GM12878 (cell line): ENCODE measurements at regions not wholly inside any gene's neighbourhood (a gene's known extent, or its start where the extent isn't known, plus 50 kb on each side); places are given as distances from the start of the nearest gene placed in this dataset.

Source experiments
- ATAC-seq: fragments of 200-7000 bp; cut with Tn5 transposase; 3 replicates; pipeline ENCODE4 v1.9.1; 2020; ENCODE audit warnings: mild to moderate bottlenecking, moderate library complexity
- BruUV-seq: library from RNA; stranded (reverse); fragments of 400-500 nt; replicated peaks from 2 replicates; lab custom pipeline; 2021; lab: Mats Ljungman, UMichigan
- CTCF ChIA-PET: fragments of 300-600 bp; sonication (Branson Sonifier 250); formaldehyde crosslinking; extraction: SDS; loops from one replicate; lab custom pipeline; 2021; ENCODE audit warnings: inconsistent platforms; lab: Yijun Ruan, JAX
- POLR2A ChIA-PET: fragments of 350-600 bp; formaldehyde crosslinking; extraction: SDS; loops from one replicate; lab custom pipeline; 2021; ENCODE audit warnings: inconsistent platforms; lab: Charles Lee
- RAD21 ChIA-PET: fragments of 300-600 bp; sonication (Branson Sonifier 250); formaldehyde crosslinking; loops from one replicate; lab custom pipeline; 2023; ENCODE audit warnings: antibody characterized with exemption; ENCODE audit not compliant: unreplicated experiment; lab: Charles Lee
- SMC1A ChIA-PET: fragments of 300-600 bp; sonication (Branson Sonifier 250); formaldehyde crosslinking; loops from one replicate; lab custom pipeline; 2023; ENCODE audit not compliant: unreplicated experiment, uncharacterized antibody; lab: Charles Lee
- DNase-seq: peaks from one replicate; pipeline ENCODE4 v3.0.0-alpha.2; 2011; ENCODE audit warnings: low read depth, low spot score
- FAIRE-seq: peaks from 3 replicates; lab custom pipeline; 2011; peaks lifted over from hg19 to GRCh38; lab: Jason Lieb, UNC
- H2AFZ ChIP-seq: 2 replicates; pipeline ENCODE4 v1.6.0; 2011; ENCODE audit warnings: low read depth, low read length, control low read depth; ENCODE audit not compliant: control insufficient read depth
- H3K27ac ChIP-seq: 2 replicates; pipeline ENCODE4 v1.5.1; 2011; ENCODE audit warnings: control low read depth; ENCODE audit not compliant: control insufficient read depth, insufficient read depth
- H3K27me3 ChIP-seq, 2 experiments: replicated peaks in 1 of 2; 2 replicates each; pipeline versions ENCODE4 v1.6.0 to v1.6.1; 2011; ENCODE audit warnings: low read length in 1 of 2; ENCODE audit not compliant: control insufficient read depth in 2 of 2, insufficient read depth in 2 of 2
- H3K36me3 ChIP-seq, 2 experiments: 2 replicates each; pipeline ENCODE4 v1.5.1; 2011; ENCODE audit warnings: low read length in 1 of 2; ENCODE audit not compliant: control insufficient read depth in 2 of 2, insufficient read depth in 2 of 2
- H3K4me1 ChIP-seq: 2 replicates; pipeline ENCODE4 v1.6.1; 2011; ENCODE audit warnings: mild to moderate bottlenecking, low read length, moderate library complexity, mixed read lengths; ENCODE audit not compliant: control insufficient read depth, insufficient read depth
- H3K4me2 ChIP-seq: 2 replicates; pipeline ENCODE4 v1.6.0; 2011; ENCODE audit warnings: control low read depth; ENCODE audit not compliant: control insufficient read depth, insufficient read depth
- H3K4me3 ChIP-seq: fragments of 200-600 bp; sonication (generic); 2 replicates; pipeline ENCODE4 v1.5.1; 2016
- H3K79me2 ChIP-seq: 2 replicates; pipeline ENCODE4 v1.6.0; 2011; ENCODE audit warnings: low read length; ENCODE audit not compliant: control insufficient read depth, insufficient read depth
- H3K9ac ChIP-seq: 2 replicates; pipeline ENCODE4 v1.8.0; 2011; ENCODE audit warnings: low read length, control low read depth, mixed read lengths; ENCODE audit not compliant: control insufficient read depth, insufficient read depth
- H3K9me3 ChIP-seq: replicated peaks from 3 replicates; pipeline ENCODE4 v1.5.1; 2011; ENCODE audit warnings: mild to moderate bottlenecking, low read length; ENCODE audit not compliant: control insufficient read depth, insufficient read depth
- H4K20me1 ChIP-seq: 2 replicates; pipeline ENCODE4 v1.6.0; 2011; ENCODE audit not compliant: control insufficient read depth, insufficient read depth
- BRCA1 ChIP-seq: IDR thresholded peaks from 2 replicates; pipeline ENCODE4 v1.6.1; 2011; ENCODE audit warnings: low read depth, low read length, improper control_type of control experiment
- CHD4 ChIP-seq: fragments of 200-600 bp; sonication (generic); IDR thresholded peaks from 2 replicates; pipeline ENCODE4 v1.6.1; 2016; ENCODE audit warnings: mild to moderate bottlenecking
- EED ChIP-seq: sonication (generic); IDR thresholded peaks from 2 replicates; pipeline ENCODE4 v1.6.1; 2016; ENCODE audit warnings: antibody characterized with exemption, low read depth
- HDAC6 ChIP-seq: fragments of 200-600 bp; sonication (generic); IDR thresholded peaks from one replicate; pipeline ENCODE4 v1.8.0; 2017; ENCODE audit warnings: antibody characterized with exemption; ENCODE audit not compliant: unreplicated experiment
- MYB ChIP-seq: fragments of 150-350 bp; IDR thresholded peaks from 2 replicates; pipeline ENCODE4 v1.6.1; 2014; ENCODE audit warnings: mild to moderate bottlenecking, low read depth, low read length, borderline replicate concordance
- PML ChIP-seq: IDR thresholded peaks from 2 replicates; pipeline ENCODE4 v1.6.1; 2012; ENCODE audit warnings: low read length, inconsistent platforms
- POLR2AphosphoS5 ChIP-seq: IDR thresholded peaks from 2 replicates; pipeline ENCODE4 v1.6.1; 2011; ENCODE audit warnings: mild to moderate bottlenecking, low read length, inconsistent platforms
- RUNX3 ChIP-seq: IDR thresholded peaks from 2 replicates; pipeline ENCODE4 v1.6.1; 2012; ENCODE audit warnings: low read length, inconsistent platforms
- TBL1XR1 ChIP-seq: IDR thresholded peaks from 2 replicates; pipeline ENCODE4 v1.6.1; 2012; ENCODE audit warnings: low read depth, low read length, improper control_type of control experiment
- ZNF622 ChIP-seq: fragments of 450-650 bp; IDR thresholded peaks from 2 replicates; pipeline ENCODE4 v1.6.1; 2017; ENCODE audit warnings: mild to moderate bottlenecking, inconsistent platforms
- WGBS: methylation state at CpG from one replicate; pipeline ENCODE4 v1.1.6; 2016; ENCODE audit warnings: low lambda C conversion rate; ENCODE audit not compliant: insufficient replicate concordance, insufficient coverage; ENCODE audit errors: missing lambda C conversion rate; 5-methylcytosine and 5-hydroxymethylcytosine counted together
- in situ Hi-C: fragments of 300-500 bp; cut with MboI; formaldehyde crosslinking; loops from 9 replicates; pipeline ENCODE4 v1.14.3; 2018; ENCODE audit warnings: mixed read lengths
- intact Hi-C: fragments of 100-400 bp; cut with micrococcal nuclease; formaldehyde crosslinking; loops from one replicate; pipeline ENCODE4 v1.14.2; 2022; ENCODE audit not compliant: unreplicated experiment
- TF ChIP-seq, protein P1 (sequence below): IDR thresholded peaks from 2 replicates; pipeline ENCODE4 v1.6.1; 2012; ENCODE audit warnings: low read depth, low read length, improper control_type of control experiment
- TF ChIP-seq, protein P2 (sequence below): fragments of 450-650 bp; IDR thresholded peaks from 2 replicates; pipeline ENCODE4 v1.6.1; 2016; ENCODE audit warnings: mild to moderate bottlenecking
- TF ChIP-seq, protein P3 (sequence below): fragments of 450-650 bp; IDR thresholded peaks from 2 replicates; pipeline ENCODE4 v1.6.1; 2018; ENCODE audit warnings: borderline replicate concordance, mild to moderate bottlenecking; ENCODE audit not compliant: partially characterized antibody
- TF ChIP-seq, protein P4 (sequence below): fragments of 450-650 bp; IDR thresholded peaks from 2 replicates; pipeline ENCODE4 v1.6.1; 2017; ENCODE audit warnings: mild to moderate bottlenecking, moderate library complexity

DNA sequence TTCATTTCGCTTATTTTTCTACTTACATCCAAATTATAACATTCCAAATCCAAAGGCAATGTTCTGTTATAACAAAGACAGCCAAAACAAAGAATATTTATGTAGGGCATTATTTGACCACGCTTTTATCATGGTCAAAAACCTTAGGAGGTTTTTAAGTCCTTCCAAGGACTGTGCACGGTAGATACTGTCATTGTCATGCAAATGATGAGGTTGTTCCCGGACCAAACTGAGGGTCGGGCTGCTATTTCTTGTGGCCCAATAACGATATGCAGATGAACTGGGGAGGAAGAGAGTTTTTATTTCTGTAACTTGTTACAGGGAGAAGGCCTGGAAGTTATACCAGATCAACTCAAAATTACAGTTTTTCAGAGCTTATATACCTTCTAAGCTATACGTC is 56.6 kb upstream of the STEAP4 start:
- Histone ChIP-seq H3K36me3 (no peaks in the 10 kb centered on the region), H3K79me2 (no peaks in the 10 kb centered on the region), H3K27me3 (no peaks in the 10 kb centered on the region), H3K9ac (no peak overlapping the region), H3K9me3 (no peaks in the 10 kb centered on the region), H2AFZ (no peak overlapping the region), H4K20me1 (no peaks in the 10 kb centered on the region), H3K27ac (no peak overlapping the region), H3K4me2 (no peak overlapping the region), H3K4me3 (no peak overlapping the region), H3K4me1 (no peaks in the 10 kb centered on the region)
- FAIRE-seq (no peak), DNase-seq (no peak), ATAC-seq (no peak)
- intact Hi-C loops (no loop called here), in situ Hi-C loops (no loop called here)
- WGBS = 27% methylated on average over 7 of the region's 7 CpGs
- no peak for TF ChIP-seq BRCA1
- TF ChIP-seq EED = no peak
- TF ChIP-seq RUNX3 = no peak
- TF ChIP-seq, protein P1, sequence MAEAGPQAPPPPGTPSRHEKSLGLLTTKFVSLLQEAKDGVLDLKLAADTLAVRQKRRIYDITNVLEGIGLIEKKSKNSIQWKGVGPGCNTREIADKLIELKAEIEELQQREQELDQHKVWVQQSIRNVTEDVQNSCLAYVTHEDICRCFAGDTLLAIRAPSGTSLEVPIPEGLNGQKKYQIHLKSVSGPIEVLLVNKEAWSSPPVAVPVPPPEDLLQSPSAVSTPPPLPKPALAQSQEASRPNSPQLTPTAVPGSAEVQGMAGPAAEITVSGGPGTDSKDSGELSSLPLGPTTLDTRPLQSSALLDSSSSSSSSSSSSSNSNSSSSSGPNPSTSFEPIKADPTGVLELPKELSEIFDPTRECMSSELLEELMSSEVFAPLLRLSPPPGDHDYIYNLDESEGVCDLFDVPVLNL = no peak
- no peak for TF ChIP-seq ZNF622
- TF ChIP-seq, protein P2, sequence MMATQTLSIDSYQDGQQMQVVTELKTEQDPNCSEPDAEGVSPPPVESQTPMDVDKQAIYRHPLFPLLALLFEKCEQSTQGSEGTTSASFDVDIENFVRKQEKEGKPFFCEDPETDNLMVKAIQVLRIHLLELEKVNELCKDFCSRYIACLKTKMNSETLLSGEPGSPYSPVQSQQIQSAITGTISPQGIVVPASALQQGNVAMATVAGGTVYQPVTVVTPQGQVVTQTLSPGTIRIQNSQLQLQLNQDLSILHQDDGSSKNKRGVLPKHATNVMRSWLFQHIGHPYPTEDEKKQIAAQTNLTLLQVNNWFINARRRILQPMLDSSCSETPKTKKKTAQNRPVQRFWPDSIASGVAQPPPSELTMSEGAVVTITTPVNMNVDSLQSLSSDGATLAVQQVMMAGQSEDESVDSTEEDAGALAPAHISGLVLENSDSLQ = no peak
- TF ChIP-seq, protein P3, sequence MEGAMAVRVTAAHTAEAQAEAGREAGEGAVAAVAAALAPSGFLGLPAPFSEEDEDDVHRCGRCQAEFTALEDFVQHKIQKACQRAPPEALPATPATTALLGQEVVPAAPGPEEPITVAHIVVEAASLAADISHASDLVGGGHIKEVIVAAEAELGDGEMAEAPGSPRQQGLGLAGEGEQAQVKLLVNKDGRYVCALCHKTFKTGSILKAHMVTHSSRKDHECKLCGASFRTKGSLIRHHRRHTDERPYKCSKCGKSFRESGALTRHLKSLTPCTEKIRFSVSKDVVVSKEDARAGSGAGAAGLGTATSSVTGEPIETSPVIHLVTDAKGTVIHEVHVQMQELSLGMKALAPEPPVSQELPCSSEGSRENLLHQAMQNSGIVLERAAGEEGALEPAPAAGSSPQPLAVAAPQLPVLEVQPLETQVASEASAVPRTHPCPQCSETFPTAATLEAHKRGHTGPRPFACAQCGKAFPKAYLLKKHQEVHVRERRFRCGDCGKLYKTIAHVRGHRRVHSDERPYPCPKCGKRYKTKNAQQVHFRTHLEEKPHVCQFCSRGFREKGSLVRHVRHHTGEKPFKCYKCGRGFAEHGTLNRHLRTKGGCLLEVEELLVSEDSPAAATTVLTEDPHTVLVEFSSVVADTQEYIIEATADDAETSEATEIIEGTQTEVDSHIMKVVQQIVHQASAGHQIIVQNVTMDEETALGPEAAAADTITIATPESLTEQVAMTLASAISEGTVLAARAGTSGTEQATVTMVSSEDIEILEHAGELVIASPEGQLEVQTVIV = no peak
- TF ChIP-seq POLR2AphosphoS5 = no peak
- TF ChIP-seq, protein P4, sequence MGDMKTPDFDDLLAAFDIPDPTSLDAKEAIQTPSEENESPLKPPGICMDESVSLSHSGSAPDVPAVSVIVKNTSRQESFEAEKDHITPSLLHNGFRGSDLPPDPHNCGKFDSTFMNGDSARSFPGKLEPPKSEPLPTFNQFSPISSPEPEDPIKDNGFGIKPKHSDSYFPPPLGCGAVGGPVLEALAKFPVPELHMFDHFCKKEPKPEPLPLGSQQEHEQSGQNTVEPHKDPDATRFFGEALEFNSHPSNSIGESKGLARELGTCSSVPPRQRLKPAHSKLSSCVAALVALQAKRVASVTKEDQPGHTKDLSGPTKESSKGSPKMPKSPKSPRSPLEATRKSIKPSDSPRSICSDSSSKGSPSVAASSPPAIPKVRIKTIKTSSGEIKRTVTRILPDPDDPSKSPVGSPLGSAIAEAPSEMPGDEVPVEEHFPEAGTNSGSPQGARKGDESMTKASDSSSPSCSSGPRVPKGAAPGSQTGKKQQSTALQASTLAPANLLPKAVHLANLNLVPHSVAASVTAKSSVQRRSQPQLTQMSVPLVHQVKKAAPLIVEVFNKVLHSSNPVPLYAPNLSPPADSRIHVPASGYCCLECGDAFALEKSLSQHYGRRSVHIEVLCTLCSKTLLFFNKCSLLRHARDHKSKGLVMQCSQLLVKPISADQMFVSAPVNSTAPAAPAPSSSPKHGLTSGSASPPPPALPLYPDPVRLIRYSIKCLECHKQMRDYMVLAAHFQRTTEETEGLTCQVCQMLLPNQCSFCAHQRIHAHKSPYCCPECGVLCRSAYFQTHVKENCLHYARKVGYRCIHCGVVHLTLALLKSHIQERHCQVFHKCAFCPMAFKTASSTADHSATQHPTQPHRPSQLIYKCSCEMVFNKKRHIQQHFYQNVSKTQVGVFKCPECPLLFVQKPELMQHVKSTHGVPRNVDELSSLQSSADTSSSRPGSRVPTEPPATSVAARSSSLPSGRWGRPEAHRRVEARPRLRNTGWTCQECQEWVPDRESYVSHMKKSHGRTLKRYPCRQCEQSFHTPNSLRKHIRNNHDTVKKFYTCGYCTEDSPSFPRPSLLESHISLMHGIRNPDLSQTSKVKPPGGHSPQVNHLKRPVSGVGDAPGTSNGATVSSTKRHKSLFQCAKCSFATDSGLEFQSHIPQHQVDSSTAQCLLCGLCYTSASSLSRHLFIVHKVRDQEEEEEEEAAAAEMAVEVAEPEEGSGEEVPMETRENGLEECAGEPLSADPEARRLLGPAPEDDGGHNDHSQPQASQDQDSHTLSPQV = no peak
- TF ChIP-seq MYB = no peak
- no peak for TF ChIP-seq PML
- TF ChIP-seq HDAC6 = no peak
- no peak for TF ChIP-seq CHD4
- no peak for TF ChIP-seq TBL1XR1
- ChIA-PET CTCF (interaction anchor here (1.0 to 1.3 kb wide), 2 partner anchors 120 to 472 kb away, joined by 3 to 10 read pairs; no protein-coding TSS in a partner anchor), SMC1A (interaction anchor here (1.0 to 1.5 kb wide), 3 partner anchors 16 to 120 kb away, joined by 3 to 5 read pairs (median 3); no protein-coding TSS in a partner anchor), RAD21 (interaction anchor here (1.6 kb wide), 1 partner anchor 120 kb away, joined by 5 read pairs; no protein-coding TSS in a partner anchor), POLR2A (no interaction called here)
- BruUV-seq = no TSS peak
